ENCODE measurements at regions not wholly inside any gene's neighbourhood (a gene's known extent, or its start where the extent isn't known, plus 50 kb on each side); places are given as distances from the start of the nearest gene placed in this dataset.

DNA sequence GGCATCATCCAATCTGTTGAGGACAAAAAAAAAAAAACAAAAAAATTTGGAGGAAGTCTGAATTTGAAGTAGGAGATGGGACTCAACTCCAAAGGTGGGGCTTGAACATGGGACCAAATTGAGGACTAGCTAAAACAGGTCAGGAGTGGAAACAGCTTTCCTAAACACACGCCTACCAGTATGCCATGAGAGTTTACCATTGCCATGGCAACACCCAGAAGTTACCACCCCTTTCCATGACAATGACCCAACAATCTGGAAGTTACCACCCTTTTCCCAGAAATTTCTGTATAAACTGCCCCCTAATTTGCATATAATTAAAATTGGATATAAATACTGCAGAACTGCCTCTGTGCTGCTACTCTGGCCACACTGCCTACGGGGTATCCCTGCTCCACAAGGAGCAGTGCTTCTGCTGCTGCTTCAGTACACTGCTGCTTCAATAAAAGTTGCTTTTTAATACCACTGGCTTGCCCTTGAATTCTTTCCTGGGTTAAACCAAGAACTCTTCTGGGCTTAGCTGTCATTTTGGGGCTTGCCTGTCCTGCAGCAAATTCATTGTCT lies 73.3 kb upstream of the FSIP2 start:
- dilution Hi-C loops (cut with HindIII; ENCODE audit: low sequenced_read_pairs, unreplicated experiment) (no loop called here), intact Hi-C loops (cut with micrococcal nuclease) (no loop called here), in situ Hi-C loops (cut with MboI; ENCODE audit: low sequenced_read_pairs) (no loop called here)
- no peak overlapping the region for H2BK5ac ChIP-seq (ENCODE audit: low read depth, low read length, poor library complexity, severe bottlenecking)
- H4K20me1 ChIP-seq (ENCODE audit: insufficient read depth, low read length) = no peaks in the 10 kb centered on the region
- no peaks in the 10 kb centered on the region for H3K27me3 ChIP-seq (ENCODE audit: control insufficient read depth, insufficient read depth, low read length)
- TF ChIP-seq FOS (IDR thresholded peaks at IDR 0.05; ENCODE audit: low read depth, low read length) (no peak), SMC3 (IDR thresholded peaks at IDR 0.05; ENCODE audit: low read depth, low read length) (no peak), RAD21 (IDR thresholded peaks at IDR 0.05; ENCODE audit: low read length) (no peak), CHD1 (IDR thresholded peaks at IDR 0.05; ENCODE audit: low read depth, low read length) (no peak), RCOR1 (IDR thresholded peaks at IDR 0.05; ENCODE audit: insufficient replicate concordance, low read length) (no peak)
- no peak overlapping the region for H3K4me3 ChIP-seq (ENCODE audit: insufficient read depth, low read depth, low read length)
- H3K4me1 ChIP-seq (ENCODE audit: control insufficient read depth, insufficient read depth, low read length) = no peaks in the 10 kb centered on the region
- no peaks in the 10 kb centered on the region for H3K79me1 ChIP-seq (ENCODE audit: low read depth in 1 of 2, low read length in 2 of 2)
- H3K9me1 ChIP-seq (ENCODE audit: insufficient read depth, low read length) = no peaks in the 10 kb centered on the region
- no peak overlapping the region for H3K23ac ChIP-seq (ENCODE audit: low read depth, low read length)
- H3K14ac ChIP-seq (replicated peaks; ENCODE audit: low read depth, low read length) = no peak overlapping the region
- POLR2A ChIA-PET (ENCODE audit: unreplicated experiment) = no interaction called here
- no peak overlapping the region for H3K4me2 ChIP-seq (ENCODE audit: low read depth, low read length)
- BruUV-seq (replicated peaks) = no TSS peak
- H3K9me3 ChIP-seq (ENCODE audit: control insufficient read depth, insufficient read depth, low read length) = peaks cover 4% of the 10 kb centered on the region
- no peak overlapping the region for H4K5ac ChIP-seq (ENCODE audit: low read depth, low read length)
- no peak overlapping the region for H4K91ac ChIP-seq (ENCODE audit: insufficient read depth, low read depth, low read length)
- no peaks in the 10 kb centered on the region for H3K36me3 ChIP-seq (ENCODE audit: control insufficient read depth, insufficient read depth, low read length)
- DNase-seq = no peak
- no peak overlapping the region for H3K4ac ChIP-seq (ENCODE audit: low read depth, low read length)
- no peak for ATAC-seq (ENCODE audit: low read depth)
- no peak overlapping the region for H3K9ac ChIP-seq (ENCODE audit: low read depth, low read length)
- H2BK20ac ChIP-seq (ENCODE audit: low read depth, low read length) = no peak overlapping the region
- H2BK120ac ChIP-seq (ENCODE audit: low read depth, low read length) = no peak overlapping the region
- no peak overlapping the region for H2AK5ac ChIP-seq (ENCODE audit: low read depth, low read length)
- no peak overlapping the region for H2BK15ac ChIP-seq (ENCODE audit: low read depth, low read length)
- CTCF ChIA-PET = interaction anchor here (0.6 kb wide), 1 partner anchor 1899 kb away, joined by 3 read pairs; no protein-coding TSS in a partner anchor
- no peak overlapping the region for H3K27ac ChIP-seq (ENCODE audit: insufficient read depth, low read length)
- no peak overlapping the region for H2AFZ ChIP-seq (replicated peaks; ENCODE audit: low read length, poor library complexity)
- no CpG with 5 or more reads among the region's 2 CpGs for WGBS, 2 experiments (ENCODE audit: extremely low coverage in 2 of 2, insufficient read length in 1 of 2)
- no peak overlapping the region for H3K18ac ChIP-seq (ENCODE audit: low read depth, low read length)
- H4K8ac ChIP-seq (ENCODE audit: low read depth in 2 of 2, low read length in 2 of 2) = no peak overlapping the region
- no peak overlapping the region for H3K56ac ChIP-seq (ENCODE audit: extremely low read depth, insufficient read depth, low read length)
- no peak overlapping the region for H2AK9ac ChIP-seq (replicated peaks; ENCODE audit: low read depth, low read length, poor library complexity)

All from IMR-90 (cell line).